ENCODE measurements at regions not wholly inside any gene's neighbourhood (a gene's known extent, or its start where the extent isn't known, plus 50 kb on each side); places are given as distances from the start of the nearest gene placed in this dataset.

DNA sequence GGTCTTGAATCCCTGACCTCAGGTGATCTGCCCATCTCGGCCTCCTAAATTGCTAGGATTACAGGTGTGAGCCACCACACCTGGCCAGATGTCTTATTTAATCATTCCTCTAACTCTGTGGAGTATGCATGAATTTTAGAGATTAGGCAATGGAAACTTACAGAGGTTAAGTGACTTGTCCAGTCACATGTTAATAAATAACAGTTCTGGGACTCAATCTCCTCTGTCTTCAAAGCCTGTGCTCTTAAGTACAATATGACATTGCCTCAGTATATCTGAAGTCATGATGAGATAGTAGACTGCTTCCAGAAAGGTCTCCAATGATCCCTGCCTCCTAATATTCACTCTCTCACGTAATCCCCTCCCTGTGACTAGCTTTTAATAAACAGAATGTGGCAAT is 72.9 kb upstream of the TDRD3 start:
- TF ChIP-seq POLR2A (IDR thresholded peaks at IDR 0.05) (no peak), EP300 (IDR thresholded peaks at IDR 0.05; ENCODE audit: low read depth) (no peak), POLR2AphosphoS5 (IDR thresholded peaks at IDR 0.05) (no peak)
- TF ChIP-seq, protein P1, sequence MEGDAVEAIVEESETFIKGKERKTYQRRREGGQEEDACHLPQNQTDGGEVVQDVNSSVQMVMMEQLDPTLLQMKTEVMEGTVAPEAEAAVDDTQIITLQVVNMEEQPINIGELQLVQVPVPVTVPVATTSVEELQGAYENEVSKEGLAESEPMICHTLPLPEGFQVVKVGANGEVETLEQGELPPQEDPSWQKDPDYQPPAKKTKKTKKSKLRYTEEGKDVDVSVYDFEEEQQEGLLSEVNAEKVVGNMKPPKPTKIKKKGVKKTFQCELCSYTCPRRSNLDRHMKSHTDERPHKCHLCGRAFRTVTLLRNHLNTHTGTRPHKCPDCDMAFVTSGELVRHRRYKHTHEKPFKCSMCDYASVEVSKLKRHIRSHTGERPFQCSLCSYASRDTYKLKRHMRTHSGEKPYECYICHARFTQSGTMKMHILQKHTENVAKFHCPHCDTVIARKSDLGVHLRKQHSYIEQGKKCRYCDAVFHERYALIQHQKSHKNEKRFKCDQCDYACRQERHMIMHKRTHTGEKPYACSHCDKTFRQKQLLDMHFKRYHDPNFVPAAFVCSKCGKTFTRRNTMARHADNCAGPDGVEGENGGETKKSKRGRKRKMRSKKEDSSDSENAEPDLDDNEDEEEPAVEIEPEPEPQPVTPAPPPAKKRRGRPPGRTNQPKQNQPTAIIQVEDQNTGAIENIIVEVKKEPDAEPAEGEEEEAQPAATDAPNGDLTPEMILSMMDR (IDR thresholded peaks at IDR 0.05) = no peak

Measured in transverse colon (tissue), 4 donors.